H9 (cell line): ENCODE measurements at regions not wholly inside any gene's neighbourhood (a gene's known extent, or its start where the extent isn't known, plus 50 kb on each side); places are given as distances from the start of the nearest gene placed in this dataset.

Source experiments
- DNase-seq: peaks from one replicate; pipeline ENCODE4 v3.0.0-alpha.2; 2017
- H2AFZ ChIP-seq: one replicate; pipeline ENCODE4 v1.6.1; 2013; ENCODE audit warnings: mild to moderate bottlenecking, low read length, control low read depth, moderate library complexity
- H2AK5ac ChIP-seq: 2 replicates; pipeline ENCODE4 v1.6.1; 2013; ENCODE audit warnings: low read length, control low read depth, mixed read lengths; ENCODE audit not compliant: insufficient read length
- H2BK120ac ChIP-seq: one replicate; pipeline ENCODE4 v1.6.1; 2013; ENCODE audit warnings: low read depth, mild to moderate bottlenecking, low read length, control low read depth, inconsistent platforms; ENCODE audit not compliant: poor library complexity, severe bottlenecking
- H2BK12ac ChIP-seq: 2 replicates; pipeline ENCODE4 v1.6.1; 2013; ENCODE audit warnings: low read length, control low read depth, mixed read lengths, low read depth; ENCODE audit not compliant: insufficient read length
- H2BK15ac ChIP-seq: 2 replicates; pipeline ENCODE4 v1.6.1; 2013; ENCODE audit warnings: low read depth, low read length, control low read depth
- H2BK20ac ChIP-seq: one replicate; pipeline ENCODE4 v1.6.1; 2013; ENCODE audit warnings: low read depth, mild to moderate bottlenecking, low read length, control low read depth, inconsistent platforms; ENCODE audit not compliant: poor library complexity, severe bottlenecking
- H2BK5ac ChIP-seq: 2 replicates; pipeline ENCODE4 v1.6.1; 2013; ENCODE audit warnings: low read length, control low read depth, mixed read lengths; ENCODE audit not compliant: insufficient read length
- H3K14ac ChIP-seq: 2 replicates; pipeline ENCODE4 v1.6.1; 2013; ENCODE audit warnings: low read length, control low read depth; ENCODE audit not compliant: insufficient read depth
- H3K18ac ChIP-seq: 2 replicates; pipeline ENCODE4 v1.6.1; 2013; ENCODE audit warnings: low read depth, mild to moderate bottlenecking, mixed read lengths, low read length, control low read depth; ENCODE audit not compliant: insufficient read length
- H3K23ac ChIP-seq: 2 replicates; pipeline ENCODE4 v1.6.1; 2013; ENCODE audit warnings: low read length, control low read depth, mixed read lengths, low read depth; ENCODE audit not compliant: insufficient read length
- H3K23me2 ChIP-seq: 2 replicates; pipeline ENCODE4 v1.6.1; 2013; ENCODE audit warnings: low read depth, mild to moderate bottlenecking, mixed read lengths, low read length, control low read depth; ENCODE audit not compliant: insufficient read length, poor library complexity, severe bottlenecking
- H3K27ac ChIP-seq: 2 replicates; pipeline ENCODE4 v1.5.1; 2013; ENCODE audit warnings: low read length, control low read depth, mixed read lengths, low read depth; ENCODE audit not compliant: insufficient read length
- H3K27me3 ChIP-seq: 2 replicates; pipeline ENCODE4 v1.6.1; 2013; ENCODE audit warnings: low read length, control low read depth, inconsistent platforms; ENCODE audit not compliant: insufficient read depth
- H3K4ac ChIP-seq: 2 replicates; pipeline ENCODE4 v1.6.1; 2013; ENCODE audit warnings: low read depth, mild to moderate bottlenecking, control low read depth, inconsistent platforms, low read length, moderate library complexity
- H3K4me1 ChIP-seq: 2 replicates; pipeline ENCODE4 v1.6.1; 2013; ENCODE audit warnings: low read length, control low read depth, inconsistent platforms; ENCODE audit not compliant: insufficient read depth
- H3K4me2 ChIP-seq: 2 replicates; pipeline ENCODE4 v1.6.1; 2013; ENCODE audit warnings: low read length, control low read depth, mixed read lengths; ENCODE audit not compliant: insufficient read length, insufficient read depth
- H3K56ac ChIP-seq: 2 replicates; pipeline ENCODE4 v1.6.1; 2013; ENCODE audit warnings: low read depth, mild to moderate bottlenecking, mixed read lengths, low read length, control low read depth; ENCODE audit not compliant: insufficient read length
- H3K79me1 ChIP-seq: 2 replicates; pipeline ENCODE4 v1.6.1; 2013; ENCODE audit warnings: low read depth, mild to moderate bottlenecking, moderate library complexity, low read length, control low read depth, inconsistent platforms; ENCODE audit not compliant: insufficient read depth, poor library complexity, severe bottlenecking
- H3K79me2 ChIP-seq: 2 replicates; pipeline ENCODE4 v1.6.1; 2013; ENCODE audit warnings: low read length, control low read depth, inconsistent platforms; ENCODE audit not compliant: insufficient read depth
- H3K9ac ChIP-seq: 2 replicates; pipeline ENCODE4 v1.6.1; 2013; ENCODE audit warnings: low read length, control low read depth, mixed read lengths; ENCODE audit not compliant: insufficient read length; ENCODE audit errors: extremely low read depth
- H3K9me3 ChIP-seq: one replicate; pipeline ENCODE4 v1.6.1; 2013; ENCODE audit warnings: low read depth, low read length, inconsistent platforms; ENCODE audit not compliant: control insufficient read depth
- H3T11ph ChIP-seq: one replicate; pipeline ENCODE4 v1.6.1; 2013; ENCODE audit warnings: mild to moderate bottlenecking, low read length, control low read depth, inconsistent platforms
- H4K20me1 ChIP-seq: one replicate; pipeline ENCODE4 v1.6.1; 2013; ENCODE audit not compliant: control insufficient read depth, insufficient read length, insufficient read depth
- H4K5ac ChIP-seq: 2 replicates; pipeline ENCODE4 v1.6.1; 2013; ENCODE audit warnings: low read depth, mild to moderate bottlenecking, mixed read lengths, low read length, control low read depth; ENCODE audit not compliant: insufficient read length
- H4K8ac ChIP-seq: replicated peaks from 2 replicates; pipeline ENCODE4 v1.6.1; 2013; ENCODE audit warnings: low read length, control low read depth, mixed read lengths, low read depth; ENCODE audit not compliant: insufficient read length
- H4K91ac ChIP-seq: 2 replicates; pipeline ENCODE4 v1.6.1; 2013; ENCODE audit warnings: low read depth, mild to moderate bottlenecking, moderate library complexity, mixed read lengths, low read length, control low read depth; ENCODE audit not compliant: insufficient read length
- H3K27ac Mint-ChIP-seq, 3 experiments: 2 replicates in 2 of 3; 3 replicates in 1 of 3; pipeline ENCODE4 v1.8.0; 2020 to 2021; ENCODE audit warnings: mixed read lengths in 3 of 3, mild to moderate bottlenecking in 1 of 3, moderate library complexity in 1 of 3
- H3K27me3 Mint-ChIP-seq: 2 replicates; pipeline ENCODE4 v1.8.0; 2021; ENCODE audit warnings: low read depth, mild to moderate bottlenecking, moderate library complexity, mixed read lengths
- H3K36me3 Mint-ChIP-seq, 3 experiments: 2 replicates in 2 of 3; 3 replicates in 1 of 3; pipeline ENCODE4 v1.8.0; 2020 to 2021; ENCODE audit warnings: low read depth in 3 of 3, mixed read lengths in 3 of 3; ENCODE audit not compliant: insufficient read depth in 1 of 3
- H3K4me1 Mint-ChIP-seq, 2 experiments: 2 replicates each; pipeline ENCODE4 v1.8.0; 2020; ENCODE audit warnings: mixed read lengths in 2 of 2
- H3K4me3 Mint-ChIP-seq, 2 experiments: 2 replicates in 1 of 2; 3 replicates in 1 of 2; pipeline ENCODE4 v1.8.0; 2020 to 2021; ENCODE audit warnings: mild to moderate bottlenecking in 2 of 2, mixed read lengths in 2 of 2, moderate library complexity in 1 of 2
- H3K9me3 Mint-ChIP-seq, 2 experiments: 2 replicates in 1 of 2; 3 replicates in 1 of 2; pipeline ENCODE4 v1.8.0; 2020; ENCODE audit warnings: mild to moderate bottlenecking in 2 of 2, mixed read lengths in 2 of 2, moderate library complexity in 1 of 2
- TF ChIP-seq, protein P1 (sequence below): fragments of 200-600 bp; sonication (generic); conservative IDR thresholded peaks from 3 replicates; pipeline ENCODE4 v1.8.0; 2021; ENCODE audit warnings: antibody characterized with exemption, mild to moderate bottlenecking

DNA sequence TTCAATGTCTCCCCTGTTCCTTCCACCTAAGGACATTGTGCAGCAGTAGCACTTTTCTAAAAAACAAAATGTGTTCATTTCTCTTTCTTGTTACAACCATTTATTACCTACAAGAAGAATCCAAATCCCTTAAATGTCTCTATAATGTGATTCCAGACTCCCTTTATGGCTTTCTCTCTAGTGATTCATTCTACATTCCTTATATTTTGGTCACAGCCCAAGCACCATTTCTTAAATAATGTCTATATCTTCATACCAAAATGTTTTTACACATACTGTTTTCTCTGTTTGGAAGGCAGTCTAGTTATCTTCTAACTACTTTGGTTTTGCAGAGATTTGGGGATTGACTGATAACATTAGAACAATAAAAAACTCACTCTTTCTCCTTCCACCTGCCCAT, 1037.3 kb upstream of the FLRT2 start:
- no peak overlapping the region for H3K18ac ChIP-seq
- no peaks in the 10 kb centered on the region for H3K9me3 ChIP-seq
- H4K8ac ChIP-seq: no peak overlapping the region
- DNase-seq: no peak
- H3K79me1 ChIP-seq: no peaks in the 10 kb centered on the region
- H3K56ac ChIP-seq: no peak overlapping the region
- no peaks in the 10 kb centered on the region for H3K23me2 ChIP-seq
- no peak overlapping the region for H2BK15ac ChIP-seq
- TF ChIP-seq, protein P1, sequence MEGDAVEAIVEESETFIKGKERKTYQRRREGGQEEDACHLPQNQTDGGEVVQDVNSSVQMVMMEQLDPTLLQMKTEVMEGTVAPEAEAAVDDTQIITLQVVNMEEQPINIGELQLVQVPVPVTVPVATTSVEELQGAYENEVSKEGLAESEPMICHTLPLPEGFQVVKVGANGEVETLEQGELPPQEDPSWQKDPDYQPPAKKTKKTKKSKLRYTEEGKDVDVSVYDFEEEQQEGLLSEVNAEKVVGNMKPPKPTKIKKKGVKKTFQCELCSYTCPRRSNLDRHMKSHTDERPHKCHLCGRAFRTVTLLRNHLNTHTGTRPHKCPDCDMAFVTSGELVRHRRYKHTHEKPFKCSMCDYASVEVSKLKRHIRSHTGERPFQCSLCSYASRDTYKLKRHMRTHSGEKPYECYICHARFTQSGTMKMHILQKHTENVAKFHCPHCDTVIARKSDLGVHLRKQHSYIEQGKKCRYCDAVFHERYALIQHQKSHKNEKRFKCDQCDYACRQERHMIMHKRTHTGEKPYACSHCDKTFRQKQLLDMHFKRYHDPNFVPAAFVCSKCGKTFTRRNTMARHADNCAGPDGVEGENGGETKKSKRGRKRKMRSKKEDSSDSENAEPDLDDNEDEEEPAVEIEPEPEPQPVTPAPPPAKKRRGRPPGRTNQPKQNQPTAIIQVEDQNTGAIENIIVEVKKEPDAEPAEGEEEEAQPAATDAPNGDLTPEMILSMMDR: no peak
- H3K4me1 Mint-ChIP-seq: 0 out of 4 replicates have a peak, but pooled peaks cover 0 to 2% of the 10 kb centered on the region in 2 experiments
- peaks cover 0 to 3% (median 0%) of the 10 kb centered on the region in 3 experiments; a peak in 1 of 7 replicates for H3K36me3 Mint-ChIP-seq
- H2BK120ac ChIP-seq: no peak overlapping the region
- no peaks in the 10 kb centered on the region; the same call in 1 of the 2 replicates for H3K4me1 ChIP-seq
- H3K27ac ChIP-seq: no peak overlapping the region
- H2BK12ac ChIP-seq: no peak overlapping the region
- H3K4ac ChIP-seq: no peak overlapping the region
- no peaks in the 10 kb centered on the region for H3K79me2 ChIP-seq
- no peaks in the 10 kb centered on the region; a peak in 1 of 5 replicates for H3K9me3 Mint-ChIP-seq
- no peak overlapping the region for H3K27ac Mint-ChIP-seq
- no peak overlapping the region for H2BK5ac ChIP-seq
- H2AFZ ChIP-seq: no peak overlapping the region
- no peak overlapping the region for H4K91ac ChIP-seq
- no peaks in the 10 kb centered on the region for H3K27me3 ChIP-seq
- no peaks in the 10 kb centered on the region for H4K20me1 ChIP-seq
- no peaks in the 10 kb centered on the region for H3K27me3 Mint-ChIP-seq
- H3K23ac ChIP-seq: no peak overlapping the region
- no peak overlapping the region for H3K14ac ChIP-seq
- no peak overlapping the region for H3T11ph ChIP-seq
- no peak overlapping the region for H4K5ac ChIP-seq
- H3K4me2 ChIP-seq: no peak overlapping the region
- no peak overlapping the region for H3K4me3 Mint-ChIP-seq
- H2AK5ac ChIP-seq: no peak overlapping the region
- no peak overlapping the region for H3K9ac ChIP-seq
- no peak overlapping the region for H2BK20ac ChIP-seq
